Epithelial cell of proximal tubule (primary cell): ENCODE measurements at regions not wholly inside any gene's neighbourhood (a gene's known extent, or its start where the extent isn't known, plus 50 kb on each side); places are given as distances from the start of the nearest gene placed in this dataset.
A peak's percentile ranks its signal among the peaks of the same experiment; 100 is the strongest.

Experiments
- DNase-seq: peaks from one replicate; pipeline ENCODE4 v3.0.0-alpha.2; 2011; ENCODE audit warnings: low read depth
- H3K4me3 ChIP-seq: 2 replicates; pipeline ENCODE4 v1.5.1; 2011; ENCODE audit warnings: low read depth, mild to moderate bottlenecking, low read length
- CTCF ChIP-seq: conservative IDR thresholded peaks from 2 replicates; pipeline ENCODE4 v1.5.1; 2012; ENCODE audit warnings: low read depth, mild to moderate bottlenecking, low read length

GRCh38 chr18:41690332-41691127 is 264.5 kb upstream of the PIK3C3 start:
- TF ChIP-seq CTCF = no peak
- no peak for DNase-seq
- H3K4me3 ChIP-seq = no peak overlapping the region

- TF ChIP-seq CTCF = no peak
- no peak overlapping the region for H3K4me3 ChIP-seq
- DNase-seq = no peak
Observed at GRCh38 chr18:41687138-41687537, 267.9 kb upstream of the PIK3C3 start.

GRCh38 chr18:41681138-41681880 is 273.7 kb upstream of the PIK3C3 start:
- no peak overlapping the region for H3K4me3 ChIP-seq
- DNase-seq = peak; percentile 12
- TF ChIP-seq CTCF = no peak

GRCh38 chr18:41674506-41674905 is 280.5 kb upstream of the PIK3C3 start:
- no peak for TF ChIP-seq CTCF
- no peak for DNase-seq
- no peak overlapping the region for H3K4me3 ChIP-seq

GRCh38 chr18:41666231-41666630 is 288.8 kb upstream of the PIK3C3 start:
- TF ChIP-seq CTCF = no peak
- no peak for DNase-seq
- H3K4me3 ChIP-seq = no peak overlapping the region

GRCh38 chr18:41665210-41665609 is 289.8 kb upstream of the PIK3C3 start:
- no peak for TF ChIP-seq CTCF
- H3K4me3 ChIP-seq = no peak overlapping the region
- DNase-seq = no peak

GRCh38 chr18:41660654-41661053 is 294.4 kb upstream of the PIK3C3 start:
- H3K4me3 ChIP-seq = no peak overlapping the region
- no peak for DNase-seq
- TF ChIP-seq CTCF = no peak
